Esophagus squamous epithelium (tissue), 4 donors: ENCODE measurements at regions not wholly inside any gene's neighbourhood (a gene's known extent, or its start where the extent isn't known, plus 50 kb on each side); places are given as distances from the start of the nearest gene placed in this dataset.

Experiments
- POLR2A ChIP-seq, 4 donors: fragments of 450-650 bp; IDR thresholded peaks; one replicate each; pipeline ENCODE4 v1.6.1; 2017; ENCODE audit warnings: antibody characterized with exemption in 4 of 4, mild to moderate bottlenecking in 4 of 4, moderate library complexity in 3 of 4
- TF ChIP-seq, protein P1 (sequence below), 6 experiments: fragments of 450-650 bp in 4 of 6; fragments of 200-600 bp in 2 of 6; sonication (generic) in 2 of 6; IDR thresholded peaks; one replicate each; pipeline ENCODE4 v1.5.1; 2016 to 2019; ENCODE audit warnings: antibody characterized with exemption in 6 of 6, mild to moderate bottlenecking in 4 of 6, moderate library complexity in 4 of 6

DNA sequence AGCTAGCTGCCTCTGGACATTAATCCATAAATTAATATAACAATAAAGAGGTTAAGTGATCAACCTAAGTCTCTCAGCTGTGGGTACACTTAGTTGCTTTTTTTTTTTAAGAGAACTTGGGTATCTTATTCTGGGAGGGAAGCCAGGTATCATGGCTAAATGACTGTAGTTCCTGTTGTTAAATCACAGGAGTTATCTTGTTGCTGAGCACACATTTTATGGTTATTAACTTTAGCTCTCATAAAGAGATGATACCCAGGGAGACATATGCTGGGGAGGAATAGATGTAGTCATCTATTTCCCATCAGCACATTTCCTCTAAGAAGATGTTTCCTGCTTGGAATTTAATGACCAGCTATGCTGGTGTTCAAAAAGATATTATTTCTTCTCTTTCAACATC is 227.8 kb downstream of the PTGER3 start:
- TF ChIP-seq, protein P1, sequence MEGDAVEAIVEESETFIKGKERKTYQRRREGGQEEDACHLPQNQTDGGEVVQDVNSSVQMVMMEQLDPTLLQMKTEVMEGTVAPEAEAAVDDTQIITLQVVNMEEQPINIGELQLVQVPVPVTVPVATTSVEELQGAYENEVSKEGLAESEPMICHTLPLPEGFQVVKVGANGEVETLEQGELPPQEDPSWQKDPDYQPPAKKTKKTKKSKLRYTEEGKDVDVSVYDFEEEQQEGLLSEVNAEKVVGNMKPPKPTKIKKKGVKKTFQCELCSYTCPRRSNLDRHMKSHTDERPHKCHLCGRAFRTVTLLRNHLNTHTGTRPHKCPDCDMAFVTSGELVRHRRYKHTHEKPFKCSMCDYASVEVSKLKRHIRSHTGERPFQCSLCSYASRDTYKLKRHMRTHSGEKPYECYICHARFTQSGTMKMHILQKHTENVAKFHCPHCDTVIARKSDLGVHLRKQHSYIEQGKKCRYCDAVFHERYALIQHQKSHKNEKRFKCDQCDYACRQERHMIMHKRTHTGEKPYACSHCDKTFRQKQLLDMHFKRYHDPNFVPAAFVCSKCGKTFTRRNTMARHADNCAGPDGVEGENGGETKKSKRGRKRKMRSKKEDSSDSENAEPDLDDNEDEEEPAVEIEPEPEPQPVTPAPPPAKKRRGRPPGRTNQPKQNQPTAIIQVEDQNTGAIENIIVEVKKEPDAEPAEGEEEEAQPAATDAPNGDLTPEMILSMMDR (IDR thresholded peaks at IDR 0.05), result no peak
- no peak for TF ChIP-seq POLR2A (IDR thresholded peaks at IDR 0.05)
